ENCODE measurements at regions not wholly inside any gene's neighbourhood (a gene's known extent, or its start where the extent isn't known, plus 50 kb on each side); places are given as distances from the start of the nearest gene placed in this dataset.

- ChIA-PET POLR2A (no interaction called here), CTCF (no interaction called here)
Measured at GRCh38 chr5:162474239-162474638, 406.7 kb downstream of the GABRG2 start.

GRCh38 chr5:162484095-162484494 is 416.5 kb downstream of the GABRG2 start:
- ChIA-PET CTCF (no interaction called here), POLR2A (no interaction called here)

GRCh38 chr5:162484986-162485385 is 417.4 kb downstream of the GABRG2 start:
- CTCF ChIA-PET, result no interaction called here

DNA sequence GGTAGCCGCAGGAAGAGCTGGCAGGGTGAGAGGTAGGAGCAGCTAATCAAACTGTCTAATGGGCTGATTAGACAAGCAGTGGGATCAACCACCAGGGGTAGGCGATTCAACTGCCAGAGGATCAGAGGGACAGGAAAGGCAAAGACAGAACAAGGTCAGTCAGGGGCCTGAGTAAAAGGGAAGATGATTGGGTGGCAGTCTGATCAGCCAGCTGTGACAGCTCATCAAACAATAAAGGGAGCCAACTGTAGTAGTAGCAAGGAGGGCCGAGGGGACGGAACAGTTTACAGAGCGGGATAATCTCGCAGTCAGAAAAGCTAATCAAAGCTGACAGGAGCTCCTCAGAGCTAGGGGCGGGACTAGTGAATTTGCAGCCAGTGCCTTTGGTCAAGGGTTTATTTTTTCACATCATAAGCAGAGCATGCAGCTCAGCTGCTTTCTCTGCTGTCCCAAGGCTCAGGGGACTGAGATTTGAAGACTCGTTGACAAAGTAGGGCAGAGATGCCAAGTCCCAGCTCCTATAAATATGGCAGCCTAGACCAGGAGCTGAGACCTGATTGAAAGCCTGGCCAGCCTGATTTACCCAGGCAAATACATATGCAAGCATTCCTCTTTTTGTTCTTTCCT is 418.2 kb downstream of the GABRG2 start:
- ChIA-PET CTCF (no interaction called here), POLR2A (no interaction called here)

More at GRCh38 chr5:162484986-162485385, 417.4 kb downstream of the GABRG2 start:
- POLR2A ChIA-PET, result no interaction called here

- CTCF ChIA-PET, result no interaction called here
- POLR2A ChIA-PET, result no interaction called here
Measured at GRCh38 chr5:162487528-162488525, 420.3 kb downstream of the GABRG2 start.

DNA sequence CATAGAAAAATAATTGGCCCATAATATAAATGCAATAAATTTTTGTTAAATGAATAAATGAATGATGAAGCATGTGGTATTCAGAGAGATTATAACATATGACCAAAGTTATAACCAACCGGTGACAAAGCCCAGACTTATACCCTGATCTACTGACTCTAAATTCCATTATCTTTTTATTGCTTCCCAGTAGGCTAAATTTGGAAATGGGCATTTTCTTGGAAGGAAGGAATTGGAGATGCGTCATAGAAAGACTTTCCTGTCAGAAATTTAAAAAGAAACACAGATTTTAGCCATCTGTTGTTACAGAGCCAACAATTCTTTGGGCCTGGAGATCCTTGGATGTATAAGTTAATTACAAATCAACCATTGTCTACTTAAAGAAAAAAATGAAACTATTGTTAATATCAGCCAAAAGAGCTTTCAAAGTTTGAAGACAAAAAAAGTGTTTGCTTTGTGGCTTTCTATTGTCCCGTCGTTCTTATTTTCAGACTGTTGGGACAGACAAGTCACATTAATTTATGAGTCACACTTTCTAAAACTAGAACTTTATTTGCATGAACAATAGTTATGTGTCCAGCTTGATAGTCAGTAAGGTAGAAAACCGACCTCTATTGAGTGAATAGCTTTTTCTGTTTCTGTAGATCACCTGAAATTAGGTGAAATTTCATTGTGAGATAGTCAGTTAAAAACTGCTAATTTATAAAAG is 428.7 kb downstream of the GABRG2 start:
- POLR2A ChIA-PET, result no interaction called here

DNA sequence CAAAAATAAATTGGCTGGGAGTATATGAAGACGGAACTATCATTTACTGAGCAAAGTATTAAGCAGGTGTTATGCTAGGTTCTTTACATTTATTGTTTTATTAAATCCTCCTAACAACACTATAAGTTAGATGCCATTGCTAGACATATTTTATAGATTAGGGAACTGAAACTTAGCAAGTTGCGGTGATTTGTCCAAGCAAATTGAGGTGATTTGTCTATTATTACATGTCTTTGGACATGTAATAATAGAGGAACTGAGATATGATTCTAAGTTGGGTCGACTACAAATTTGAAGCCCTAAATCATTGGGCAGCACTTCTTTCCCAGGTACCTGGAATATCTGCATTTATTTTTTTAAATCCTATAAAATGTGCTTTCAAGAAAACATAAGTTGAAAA is 429.9 kb downstream of the GABRG2 start:
- CTCF ChIA-PET, result no interaction called here
- POLR2A ChIA-PET, result no interaction called here

More for the DNA sequence above, 428.7 kb downstream of the GABRG2 start:
- CTCF ChIA-PET, result no interaction called here

- ChIA-PET POLR2A (no interaction called here), CTCF (no interaction called here)
Measured at GRCh38 chr5:162502780-162503179, 435.2 kb downstream of the GABRG2 start.

GRCh38 chr5:162503796-162504195 is 436.2 kb downstream of the GABRG2 start:
- POLR2A ChIA-PET, result no interaction called here
- CTCF ChIA-PET, result no interaction called here

GRCh38 chr5:162512935-162513565 is 445.5 kb downstream of the GABRG2 start:
- ChIA-PET CTCF (no interaction called here), POLR2A (no interaction called here)

DNA sequence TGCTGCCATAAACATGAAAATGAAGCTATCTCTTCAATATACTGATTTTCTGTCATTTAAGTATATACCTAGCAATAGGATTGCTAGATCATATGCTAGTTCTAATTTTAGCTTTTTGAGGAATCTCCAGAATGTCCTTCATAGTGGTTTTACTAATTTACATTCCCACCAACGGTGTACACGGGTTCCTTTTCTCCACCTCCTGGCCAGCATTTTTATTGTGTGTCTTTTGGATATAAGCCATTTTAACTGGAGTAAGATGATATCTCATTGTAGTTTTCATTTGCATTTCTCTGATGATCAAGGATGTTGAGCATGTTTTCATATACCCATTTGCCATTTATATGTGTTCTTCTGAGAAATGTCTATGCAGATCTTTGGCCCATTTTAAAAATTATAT is 446.5 kb downstream of the GABRG2 start:
- CTCF ChIA-PET, result no interaction called here
- POLR2A ChIA-PET, result no interaction called here

DNA sequence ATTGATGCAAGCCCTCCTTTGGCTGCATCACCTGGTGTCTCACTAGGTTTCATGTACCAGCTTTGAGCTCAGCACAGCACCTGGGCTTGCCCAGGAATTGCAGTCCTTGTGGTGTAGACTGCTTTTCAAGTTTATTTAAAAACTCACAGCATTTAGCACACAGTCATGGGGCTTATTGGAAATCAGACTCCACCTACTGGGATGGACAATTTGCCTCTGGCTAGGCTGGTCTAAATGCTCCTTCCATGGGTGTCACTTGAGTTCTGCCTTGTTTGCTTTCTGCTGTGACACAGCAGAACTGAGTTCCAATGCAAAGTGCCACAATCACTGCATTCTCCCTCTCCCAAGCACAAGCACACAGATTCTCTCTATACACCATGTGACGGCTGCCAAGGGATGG is 453.3 kb downstream of the GABRG2 start:
- ChIA-PET CTCF (interaction anchor here (0.6 kb wide), 1 partner anchor 290 kb away, joined by 3 read pairs; no protein-coding TSS in a partner anchor), POLR2A (no interaction called here)

DNA sequence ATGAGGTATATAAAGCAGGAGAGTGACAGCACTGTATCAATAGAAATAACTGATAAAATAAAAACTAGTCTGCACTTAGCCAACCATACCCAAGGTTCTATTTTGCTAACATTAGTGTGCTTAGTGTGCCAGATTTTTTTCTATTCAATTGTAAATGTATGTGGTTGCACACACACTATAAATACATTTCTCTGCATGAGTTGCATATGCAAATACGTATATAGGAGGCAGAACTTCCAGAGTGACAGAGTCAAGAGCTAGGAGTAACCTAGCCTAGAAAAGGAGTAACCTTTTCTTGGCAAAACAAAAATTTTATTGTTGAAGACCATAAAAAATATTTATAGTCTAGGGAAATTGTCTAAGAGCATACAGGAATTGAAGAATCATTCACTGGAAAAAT is 461.6 kb downstream of the GABRG2 start:
- ChIA-PET CTCF (no interaction called here), POLR2A (no interaction called here)

DNA sequence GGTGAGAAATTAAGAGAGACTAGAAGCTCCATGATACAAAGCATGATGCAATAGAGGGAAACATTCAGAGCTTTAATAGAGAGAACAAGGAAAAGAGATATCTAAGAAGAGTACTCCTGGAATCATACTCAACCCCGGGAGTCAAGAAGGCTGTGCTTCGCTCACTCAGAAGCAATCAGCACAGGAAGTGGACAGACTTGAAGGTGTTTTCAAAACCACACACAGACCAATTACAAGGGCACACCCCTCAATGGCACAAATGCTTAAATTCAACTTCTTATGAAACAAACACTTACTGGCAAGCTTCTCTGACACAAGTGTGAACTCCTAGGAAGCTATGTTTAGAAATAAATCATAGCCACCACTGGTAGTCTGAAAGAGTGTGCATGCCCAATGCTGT is 462.3 kb downstream of the GABRG2 start:
- CTCF ChIA-PET, result no interaction called here
- POLR2A ChIA-PET, result no interaction called here

- CTCF ChIA-PET, result no interaction called here
- POLR2A ChIA-PET, result no interaction called here
Measured at GRCh38 chr5:162543437-162543836, 475.9 kb downstream of the GABRG2 start.

- POLR2A ChIA-PET, result no interaction called here
- CTCF ChIA-PET, result no interaction called here
Measured at GRCh38 chr5:162544905-162545304, 477.3 kb downstream of the GABRG2 start.

- POLR2A ChIA-PET, result no interaction called here
- CTCF ChIA-PET, result no interaction called here
Measured at GRCh38 chr5:162550236-162550635, 482.7 kb downstream of the GABRG2 start.

DNA sequence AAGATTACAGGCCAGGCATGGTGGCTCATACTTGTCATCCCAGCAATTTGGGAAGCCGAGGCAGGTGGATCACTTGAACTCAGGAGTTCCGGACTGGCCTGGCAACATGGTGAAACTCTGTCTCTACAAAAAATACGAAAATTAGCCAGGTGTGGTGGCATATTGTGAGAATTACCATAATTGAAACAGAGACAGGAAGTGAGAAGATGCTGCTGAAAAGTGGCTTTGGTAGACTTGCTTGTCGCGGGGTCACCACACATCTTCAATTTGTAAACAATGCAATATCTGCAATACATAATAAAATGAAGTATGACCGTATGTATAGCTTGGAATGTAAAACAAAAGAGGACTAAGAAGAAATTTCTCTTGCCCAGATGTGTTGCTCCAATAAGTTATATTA is 490.5 kb downstream of the GABRG2 start:
- POLR2A ChIA-PET, result no interaction called here
- CTCF ChIA-PET, result no interaction called here

DNA sequence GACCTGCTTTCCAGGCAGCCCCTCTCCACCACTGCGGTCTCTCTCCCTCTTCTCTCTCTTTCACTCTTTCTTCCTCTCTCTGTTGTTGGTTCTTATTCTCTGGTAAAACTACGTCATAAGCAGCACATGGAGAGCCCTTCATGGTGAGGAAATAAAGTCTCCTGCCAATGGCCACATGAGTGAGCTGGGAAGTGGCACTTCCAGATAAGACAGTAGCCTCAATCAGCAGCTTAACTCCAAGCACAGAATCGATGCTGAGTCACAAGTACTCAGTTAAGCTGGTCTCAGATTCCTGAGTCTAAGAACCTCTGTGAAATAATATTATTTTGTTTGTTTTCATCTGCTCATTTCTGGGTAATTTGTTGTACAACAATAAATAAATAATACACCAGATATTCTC is 500.1 kb downstream of the GABRG2 start:
- CTCF ChIA-PET, result no interaction called here
- POLR2A ChIA-PET, result no interaction called here

GRCh38 chr5:162573758-162574157 is 506.2 kb downstream of the GABRG2 start:
- ChIA-PET POLR2A (no interaction called here), CTCF (no interaction called here)

- ChIA-PET POLR2A (no interaction called here), CTCF (no interaction called here)
Measured at GRCh38 chr5:162591724-162592123, 524.2 kb downstream of the GABRG2 start.

All from activated CD8-positive, alpha-beta memory T cell treated with anti-CD3 and anti-CD28 coated beads for 36 hours (primary cell).